ENCODE measurements at regions not wholly inside any gene's neighbourhood (a gene's known extent, or its start where the extent isn't known, plus 50 kb on each side); places are given as distances from the start of the nearest gene placed in this dataset.

GRCh38 chr2:8427211-8427610 is 254.6 kb upstream of the ID2 start:
- TF ChIP-seq, protein P1, sequence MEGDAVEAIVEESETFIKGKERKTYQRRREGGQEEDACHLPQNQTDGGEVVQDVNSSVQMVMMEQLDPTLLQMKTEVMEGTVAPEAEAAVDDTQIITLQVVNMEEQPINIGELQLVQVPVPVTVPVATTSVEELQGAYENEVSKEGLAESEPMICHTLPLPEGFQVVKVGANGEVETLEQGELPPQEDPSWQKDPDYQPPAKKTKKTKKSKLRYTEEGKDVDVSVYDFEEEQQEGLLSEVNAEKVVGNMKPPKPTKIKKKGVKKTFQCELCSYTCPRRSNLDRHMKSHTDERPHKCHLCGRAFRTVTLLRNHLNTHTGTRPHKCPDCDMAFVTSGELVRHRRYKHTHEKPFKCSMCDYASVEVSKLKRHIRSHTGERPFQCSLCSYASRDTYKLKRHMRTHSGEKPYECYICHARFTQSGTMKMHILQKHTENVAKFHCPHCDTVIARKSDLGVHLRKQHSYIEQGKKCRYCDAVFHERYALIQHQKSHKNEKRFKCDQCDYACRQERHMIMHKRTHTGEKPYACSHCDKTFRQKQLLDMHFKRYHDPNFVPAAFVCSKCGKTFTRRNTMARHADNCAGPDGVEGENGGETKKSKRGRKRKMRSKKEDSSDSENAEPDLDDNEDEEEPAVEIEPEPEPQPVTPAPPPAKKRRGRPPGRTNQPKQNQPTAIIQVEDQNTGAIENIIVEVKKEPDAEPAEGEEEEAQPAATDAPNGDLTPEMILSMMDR (IDR thresholded peaks at IDR 0.05; ENCODE audit: low read depth, low read length): no peak
- TF ChIP-seq MYC (IDR thresholded peaks at IDR 0.05; ENCODE audit: low read depth, low read length) (no peak), POLR2A (IDR thresholded peaks at IDR 0.05; ENCODE audit: extremely low read depth, insufficient read length) (no peak)
- TF ChIP-seq, protein P2, sequence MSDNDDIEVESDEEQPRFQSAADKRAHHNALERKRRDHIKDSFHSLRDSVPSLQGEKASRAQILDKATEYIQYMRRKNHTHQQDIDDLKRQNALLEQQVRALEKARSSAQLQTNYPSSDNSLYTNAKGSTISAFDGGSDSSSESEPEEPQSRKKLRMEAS (IDR thresholded peaks at IDR 0.05; ENCODE audit: low read depth, low read length): no peak
- no peak for DNase-seq (ENCODE audit: low read depth)
- H3K4me3 ChIP-seq (ENCODE audit: low read depth, low read length): no peak overlapping the region

- TF ChIP-seq, protein P2 (IDR thresholded peaks at IDR 0.05; ENCODE audit: low read depth, low read length): no peak
- TF ChIP-seq, protein P1 (IDR thresholded peaks at IDR 0.05; ENCODE audit: low read depth, low read length): peak; percentile 18
- no peak for DNase-seq (ENCODE audit: low read depth)
- no peak overlapping the region for H3K4me3 ChIP-seq (ENCODE audit: low read depth, low read length)
These were observed 251.2 kb upstream of the ID2 start for GRCh38 chr2:8430628-8431027.

DNA sequence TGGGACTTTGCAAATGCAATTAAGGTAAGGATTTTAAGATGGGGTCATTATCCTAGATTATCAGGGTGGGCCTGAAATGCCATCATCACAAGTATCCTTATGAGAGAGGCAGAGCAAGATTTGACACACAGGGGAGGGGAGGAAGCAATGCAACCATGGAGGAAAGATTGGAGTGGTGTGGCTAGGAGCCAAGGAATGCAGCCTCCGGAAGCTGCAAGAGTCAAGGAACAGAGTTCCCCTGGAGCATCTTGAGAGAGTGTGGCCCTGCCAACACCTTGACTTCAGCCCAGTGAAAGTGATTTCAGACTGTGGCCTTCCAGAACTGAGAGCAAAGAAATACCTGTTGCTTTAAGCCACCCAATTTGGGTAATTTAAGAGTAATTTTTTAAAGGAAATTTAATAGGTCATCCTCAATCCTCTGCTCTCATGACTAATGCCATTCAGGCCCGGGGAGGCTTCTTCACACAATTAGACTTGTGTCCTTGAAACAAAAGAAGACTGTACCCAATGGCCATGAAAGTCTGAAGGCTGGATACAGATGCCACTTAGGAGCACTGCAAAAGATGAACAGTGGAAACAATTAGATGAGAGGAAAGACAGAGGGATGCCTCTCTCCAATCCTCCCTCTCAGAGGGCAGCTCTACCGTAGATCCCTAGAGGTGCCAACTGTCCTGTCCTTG is 250.3 kb upstream of the ID2 start:
- TF ChIP-seq MYC (IDR thresholded peaks at IDR 0.05; ENCODE audit: low read depth, low read length) (no peak), POLR2A (IDR thresholded peaks at IDR 0.05; ENCODE audit: extremely low read depth, insufficient read length) (no peak)
- TF ChIP-seq, protein P1 (IDR thresholded peaks at IDR 0.05; ENCODE audit: low read depth, low read length): no peak
- TF ChIP-seq, protein P2 (IDR thresholded peaks at IDR 0.05; ENCODE audit: low read depth, low read length): no peak
- no peak overlapping the region for H3K4me3 ChIP-seq (ENCODE audit: low read depth, low read length)
- no peak for DNase-seq (ENCODE audit: low read depth)

DNA sequence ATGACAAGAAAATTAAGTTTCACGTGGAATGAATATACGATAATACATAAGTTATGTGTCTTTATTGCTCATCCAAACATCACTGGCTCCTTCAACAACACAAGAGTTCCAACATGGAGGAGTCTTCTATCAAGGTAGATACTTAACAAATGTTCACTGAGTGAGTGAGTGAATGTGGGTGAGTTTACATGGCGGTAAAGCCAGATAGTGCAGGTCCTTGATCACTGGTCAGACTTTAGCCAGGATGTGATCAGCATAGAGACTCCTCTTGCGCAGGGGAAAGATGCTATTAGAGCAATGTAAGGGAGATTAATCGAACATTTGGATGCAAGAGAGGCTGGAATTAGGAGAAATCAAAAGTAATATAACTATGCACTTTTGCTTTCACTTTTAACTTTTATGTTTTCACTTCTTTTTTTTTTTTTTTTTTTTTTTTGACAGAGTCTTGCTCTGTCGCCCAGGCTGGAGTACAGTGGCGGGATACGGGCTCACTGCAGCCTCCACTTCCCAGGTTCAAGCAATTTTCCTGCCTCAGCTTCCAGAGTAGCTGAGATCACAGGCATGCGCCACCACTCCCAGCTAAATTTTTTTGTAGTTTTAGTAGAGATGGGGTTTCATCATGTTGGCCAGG is 249.0 kb upstream of the ID2 start:
- H3K4me3 ChIP-seq (ENCODE audit: low read depth, low read length): no peak overlapping the region
- DNase-seq (ENCODE audit: low read depth): no peak
- TF ChIP-seq, protein P2 (IDR thresholded peaks at IDR 0.05; ENCODE audit: low read depth, low read length): no peak
- TF ChIP-seq MYC (IDR thresholded peaks at IDR 0.05; ENCODE audit: low read depth, low read length) (no peak), POLR2A (IDR thresholded peaks at IDR 0.05; ENCODE audit: extremely low read depth, insufficient read length) (no peak)
- TF ChIP-seq, protein P1 (IDR thresholded peaks at IDR 0.05; ENCODE audit: low read depth, low read length): no peak

GRCh38 chr2:8433390-8433789 is 248.5 kb upstream of the ID2 start:
- H3K4me3 ChIP-seq (ENCODE audit: low read depth, low read length): no peak overlapping the region
- TF ChIP-seq MYC (IDR thresholded peaks at IDR 0.05; ENCODE audit: low read depth, low read length) (no peak), POLR2A (IDR thresholded peaks at IDR 0.05; ENCODE audit: extremely low read depth, insufficient read length) (no peak)
- TF ChIP-seq, protein P2 (IDR thresholded peaks at IDR 0.05; ENCODE audit: low read depth, low read length): no peak
- TF ChIP-seq, protein P1 (IDR thresholded peaks at IDR 0.05; ENCODE audit: low read depth, low read length): no peak
- no peak for DNase-seq (ENCODE audit: low read depth)

Data from NB4 (cell line).